SW 1271 (cell line): ENCODE measurements at regions not wholly inside any gene's neighbourhood (a gene's known extent, or its start where the extent isn't known, plus 50 kb on each side); places are given as distances from the start of the nearest gene placed in this dataset.

ENCODE experiments used
- DNase-seq, 2 experiments: peaks; one replicate each; lab custom pipeline; 2025; lab: John Stamatoyannopoulos, UW

DNA sequence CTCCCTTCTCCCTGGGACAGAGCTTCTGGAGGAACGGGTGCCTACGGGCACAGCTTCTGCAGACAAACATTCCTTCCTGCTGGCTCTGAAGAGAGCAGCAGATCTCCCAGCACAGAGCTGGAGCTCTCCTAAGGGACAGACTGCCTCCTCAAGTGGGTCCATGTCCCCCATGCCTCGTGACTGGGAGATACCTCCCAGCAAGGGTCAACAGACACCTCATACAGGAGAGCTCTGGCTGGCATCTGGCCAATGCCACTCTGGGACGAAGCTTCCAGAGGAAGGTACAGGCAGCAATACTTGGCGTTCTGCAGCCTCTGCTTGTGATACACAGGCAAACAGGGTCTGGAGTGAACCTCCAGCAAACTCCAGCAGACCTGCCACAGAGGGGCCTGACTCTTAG lies 227.9 kb downstream of the SPATA31D1 start:
- DNase-seq = no peak

DNA sequence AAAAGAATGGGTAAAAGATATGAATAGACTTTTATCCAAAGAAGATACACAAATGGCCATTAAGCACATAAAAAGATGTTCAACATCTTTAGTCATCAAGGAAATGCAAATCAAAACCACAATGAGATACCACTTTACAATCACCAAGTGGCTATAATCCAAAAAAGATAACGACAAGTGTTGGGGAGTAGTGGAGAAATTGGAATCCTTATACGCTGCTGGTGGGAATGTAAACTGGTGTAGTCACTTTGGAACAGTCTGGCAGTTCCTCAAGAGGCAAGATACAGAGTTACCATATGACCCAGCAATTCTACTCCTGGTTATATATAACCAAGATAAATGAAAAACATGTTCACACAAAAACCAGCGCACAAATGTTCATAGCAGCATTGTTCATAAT lies 234.9 kb downstream of the SPATA31D1 start:
- no peak for DNase-seq

DNA sequence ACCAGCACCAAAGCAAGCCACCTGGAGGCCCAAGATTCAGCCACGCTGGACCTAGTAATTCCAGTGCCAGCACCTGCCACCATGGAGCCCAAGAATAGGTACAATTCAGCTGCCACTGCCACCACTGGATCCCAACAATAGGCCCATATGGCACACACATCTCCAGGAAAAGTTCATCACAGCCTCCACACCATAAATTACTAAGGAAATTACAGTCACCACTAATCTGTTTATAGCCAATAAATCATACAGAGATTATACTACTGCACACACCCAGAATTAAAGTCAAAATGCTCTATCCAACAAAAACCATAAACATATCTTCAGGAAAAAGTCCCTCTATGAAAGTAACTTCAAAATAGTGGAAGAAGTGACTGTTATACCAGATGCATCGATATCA lies 242.8 kb downstream of the SPATA31D1 start:
- DNase-seq = no peak

DNA sequence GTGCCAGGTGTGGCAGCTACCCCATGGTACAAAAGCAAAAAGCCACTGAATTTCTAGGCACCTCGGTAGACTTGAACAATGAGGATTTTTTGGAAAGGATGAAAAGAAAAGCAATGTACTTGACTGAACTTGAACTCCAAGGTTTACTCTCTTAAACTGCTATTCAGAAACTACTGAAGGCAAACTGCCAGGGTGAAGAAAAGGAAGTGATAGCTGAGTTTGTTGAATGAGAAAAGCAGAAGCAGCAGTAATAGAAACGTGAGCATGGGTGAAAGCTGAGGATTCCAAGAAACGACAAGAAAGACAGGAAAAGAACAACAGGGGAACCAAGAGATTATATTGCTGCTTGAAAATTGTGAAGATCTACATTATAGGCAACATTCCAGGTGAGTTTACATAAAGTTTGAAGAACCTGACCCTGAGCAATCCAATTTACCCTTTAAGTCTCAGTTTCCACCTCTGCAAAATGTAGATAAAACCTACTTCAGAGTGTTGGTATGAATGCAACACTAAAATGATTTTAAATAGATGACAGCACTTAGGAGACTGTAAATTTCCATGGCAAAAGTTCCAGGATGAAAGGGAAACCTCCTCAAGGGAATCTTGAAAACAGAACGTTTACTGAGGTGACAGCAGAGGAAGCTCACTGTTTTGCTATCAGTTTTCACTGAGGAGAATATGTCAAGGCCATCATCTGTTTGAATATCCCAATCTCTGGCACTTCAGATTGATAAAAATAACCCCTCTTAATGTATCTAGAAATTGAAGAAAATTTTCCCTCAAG lies 245.8 kb downstream of the SPATA31D1 start:
- DNase-seq = no peak

DNA sequence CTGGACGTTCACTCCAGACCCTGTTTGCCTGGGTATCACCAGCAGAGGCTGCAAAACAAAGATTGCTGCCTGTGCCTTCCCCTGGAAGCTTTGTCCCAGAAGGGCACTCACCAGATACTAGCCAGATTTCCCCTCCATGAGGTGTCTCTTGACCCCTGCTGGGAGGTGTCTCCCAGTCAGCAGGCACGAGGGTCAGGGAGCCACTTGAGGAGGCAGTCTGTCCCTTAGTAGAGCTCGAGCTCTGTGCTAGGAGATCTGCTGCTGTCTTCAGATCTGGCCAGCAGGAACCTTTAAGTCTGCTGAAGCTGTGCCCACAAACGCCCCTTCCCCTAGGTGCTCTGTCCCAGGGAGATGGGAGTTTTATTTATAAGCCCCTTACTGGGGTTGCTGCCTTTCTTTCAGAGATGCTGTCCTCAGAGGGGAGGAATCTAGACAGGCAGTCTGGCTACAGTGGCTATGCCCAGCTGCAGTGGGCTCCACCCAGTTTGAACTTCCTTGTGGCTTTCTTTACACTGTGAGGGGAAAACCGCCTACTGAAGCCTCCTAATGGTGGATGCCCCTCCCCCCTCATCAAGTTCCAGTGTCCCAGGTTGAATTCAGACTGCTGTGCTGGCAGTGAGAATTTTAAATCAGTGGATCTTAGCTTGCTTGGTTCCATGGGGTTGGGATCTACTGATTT lies 253.9 kb downstream of the SPATA31D1 start:
- DNase-seq = no peak

DNA sequence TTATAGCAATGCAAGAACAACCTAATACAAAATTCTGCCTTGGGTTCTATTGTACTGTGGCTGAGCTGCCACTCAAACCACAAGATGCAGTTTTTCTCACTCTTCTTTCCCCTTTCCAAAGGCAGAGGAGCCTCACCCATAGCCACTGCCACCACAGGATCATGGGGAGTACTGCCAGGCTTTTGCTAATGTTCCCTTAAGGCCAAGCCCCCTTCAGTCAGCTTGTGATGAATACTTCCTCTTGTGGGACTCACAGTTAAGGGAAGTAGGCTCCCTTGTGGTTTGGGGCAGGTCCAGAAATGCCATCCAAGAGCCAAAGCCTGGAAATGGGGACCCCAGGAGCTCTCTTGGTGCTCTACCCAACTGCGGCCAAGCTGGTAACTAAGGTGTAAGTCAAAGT lies 258.7 kb downstream of the SPATA31D1 start:
- no peak for DNase-seq

DNA sequence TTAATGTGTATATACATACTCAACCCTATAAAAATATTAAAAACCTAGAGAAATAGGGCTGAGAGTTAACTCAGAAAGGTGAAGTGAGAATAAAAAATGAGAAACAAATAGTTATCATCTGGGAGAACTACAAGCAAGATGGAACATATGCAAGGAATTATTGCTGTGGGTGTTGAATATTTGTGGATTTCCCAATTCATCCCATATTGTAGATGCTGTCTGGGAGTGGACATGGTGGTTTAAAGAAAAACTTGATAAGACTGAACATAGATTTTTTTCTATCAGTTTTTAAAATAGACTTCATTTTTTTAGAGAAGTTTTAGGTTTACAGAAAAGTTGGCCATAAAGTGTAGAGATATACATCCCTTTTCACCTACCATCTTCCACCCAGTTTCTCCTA lies 263.5 kb downstream of the SPATA31D1 start:
- DNase-seq = no peak

DNA sequence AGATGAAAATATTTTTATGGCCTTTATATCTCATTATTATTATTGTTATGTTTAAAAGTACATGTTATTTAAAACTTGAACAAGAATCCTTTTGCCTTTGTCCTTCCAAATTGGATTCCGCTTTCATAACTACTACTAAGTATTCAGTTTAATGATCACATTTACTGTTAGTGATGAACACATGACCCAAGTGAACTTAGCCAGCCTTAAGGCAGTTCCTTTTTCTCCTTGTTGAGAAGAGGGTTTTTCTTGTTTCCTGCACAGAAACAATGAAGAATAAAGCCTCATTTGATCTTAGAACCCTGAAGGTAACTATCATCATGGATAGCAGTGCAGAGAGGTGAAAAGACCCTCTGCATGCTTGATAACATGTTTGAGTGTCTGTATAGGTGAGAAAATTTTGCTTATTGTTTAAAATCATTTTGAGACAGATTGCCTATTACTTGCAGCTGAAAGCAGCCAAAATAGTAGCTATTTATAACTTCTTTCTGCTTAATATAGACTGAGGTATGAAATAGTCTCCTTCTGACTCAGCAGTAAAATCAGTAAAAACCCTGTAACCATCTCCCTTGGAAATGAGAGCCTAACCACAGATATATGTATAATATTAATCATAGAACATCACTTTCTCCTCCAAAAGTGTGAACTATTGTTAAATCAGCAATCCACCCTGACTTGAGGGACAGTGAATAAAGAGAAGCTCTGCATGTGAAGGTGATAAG lies 266.2 kb downstream of the SPATA31D1 start:
- DNase-seq = no peak

DNA sequence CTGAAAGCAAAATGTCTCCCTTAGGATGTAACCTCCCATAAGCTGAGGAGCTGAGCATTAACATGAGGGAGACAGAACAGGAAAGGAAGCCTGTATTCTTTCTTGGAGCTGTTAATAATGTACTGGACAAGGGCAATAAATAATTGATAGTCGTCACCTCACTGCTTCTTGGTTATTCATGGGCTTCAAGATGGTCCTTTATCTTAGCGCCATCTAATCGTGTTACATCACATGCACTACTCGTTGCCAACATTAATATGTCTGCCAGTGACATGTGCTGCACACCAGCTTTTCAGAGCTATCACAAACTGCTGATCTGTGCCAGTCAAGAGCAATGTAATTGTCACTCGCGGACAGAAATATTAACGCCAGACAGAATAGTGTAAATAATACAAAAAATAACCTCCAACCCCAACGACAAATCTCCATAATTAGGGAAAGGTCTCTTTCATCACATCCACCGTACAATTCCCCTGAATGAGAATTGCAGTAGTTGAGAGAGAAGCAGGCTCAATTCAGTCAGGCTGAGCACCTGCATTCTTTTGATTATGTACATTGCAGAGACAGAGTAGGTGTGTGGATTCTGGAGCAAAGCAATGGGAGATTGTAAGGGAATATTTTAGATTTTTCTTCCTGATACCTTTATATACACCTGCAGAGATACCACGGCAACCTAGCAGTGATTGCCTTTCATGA lies 267.1 kb downstream of the SPATA31D1 start:
- no peak for DNase-seq

DNA sequence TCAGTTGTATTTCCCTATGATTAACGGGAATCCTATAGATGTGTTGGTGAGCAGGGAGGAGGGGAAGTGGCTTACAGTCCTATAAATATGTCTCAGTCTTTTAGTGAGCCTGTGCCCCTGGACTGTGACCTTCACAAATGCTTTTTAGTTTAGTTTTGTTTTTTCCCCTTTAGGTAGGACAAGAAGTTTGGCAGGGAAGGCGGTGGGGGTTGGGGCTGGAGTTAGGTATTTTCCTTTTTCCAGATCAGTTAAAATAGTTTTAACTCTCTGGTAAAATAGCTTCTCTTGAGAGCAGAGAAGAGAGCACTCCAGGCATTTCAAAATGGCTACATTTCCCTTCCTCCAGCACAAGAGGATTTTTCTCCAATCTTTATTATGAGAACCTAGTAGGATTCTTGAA lies 272.1 kb downstream of the SPATA31D1 start:
- no peak for DNase-seq

DNA sequence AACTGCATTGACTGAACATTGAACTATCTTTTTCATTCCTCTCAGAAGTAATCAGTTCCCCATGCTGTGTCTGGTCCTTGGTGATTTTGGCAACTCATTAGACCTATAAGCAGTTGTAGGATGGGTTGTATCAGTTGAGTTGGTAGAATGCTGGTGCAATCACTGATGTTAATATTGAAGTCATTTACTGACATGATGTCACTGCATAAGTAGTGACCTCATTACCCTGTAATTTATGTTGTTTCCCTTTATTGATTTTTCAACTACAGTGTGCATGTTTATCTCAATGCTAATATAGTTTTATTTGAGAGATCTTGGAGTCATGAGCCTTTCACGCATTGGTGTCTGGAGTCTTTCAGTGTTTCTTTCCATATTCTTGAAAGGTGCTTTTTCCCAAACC lies 275.0 kb downstream of the SPATA31D1 start:
- DNase-seq = no peak

DNA sequence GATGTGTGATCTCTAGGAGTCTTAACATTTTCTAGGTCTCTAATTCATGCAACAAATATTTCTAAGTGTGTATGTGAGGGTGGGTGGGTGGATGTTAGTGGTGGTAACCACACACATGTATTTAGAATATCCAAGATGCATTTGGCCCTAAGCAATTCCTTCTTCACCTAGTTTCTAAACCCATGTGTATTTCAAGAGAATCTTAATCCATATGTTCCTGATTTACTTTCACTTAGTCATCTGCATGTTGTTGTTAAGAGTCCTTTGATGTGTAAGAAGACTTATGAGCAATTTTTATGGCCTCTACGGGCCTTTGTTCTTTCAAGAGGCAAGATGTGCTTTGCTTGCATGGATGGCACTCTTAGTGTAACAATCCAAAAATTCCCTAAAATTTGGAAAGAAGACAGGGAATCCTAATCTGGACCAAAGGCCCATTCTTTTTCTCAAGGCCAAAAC lies 282.6 kb downstream of the SPATA31D1 start:
- DNase-seq = no peak

DNA sequence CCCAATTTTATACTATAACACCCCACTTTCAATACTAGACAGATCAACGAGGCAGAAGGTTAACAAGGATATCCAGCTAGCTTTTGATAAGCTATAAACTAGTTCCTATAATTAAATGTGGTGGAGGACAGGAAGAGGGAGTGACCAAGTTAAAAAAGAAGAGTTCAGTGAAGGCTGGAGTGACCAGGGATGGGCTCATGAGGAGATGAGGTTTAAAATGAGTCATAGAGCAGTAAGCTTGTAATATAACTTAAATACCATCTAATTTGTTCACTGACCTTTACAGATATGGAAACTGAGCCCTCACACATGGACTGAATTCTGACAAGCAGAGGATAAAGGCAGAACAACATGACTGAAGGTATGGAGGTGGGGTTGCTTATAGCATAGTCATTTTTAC lies 284.5 kb downstream of the SPATA31D1 start:
- no peak for DNase-seq

DNA sequence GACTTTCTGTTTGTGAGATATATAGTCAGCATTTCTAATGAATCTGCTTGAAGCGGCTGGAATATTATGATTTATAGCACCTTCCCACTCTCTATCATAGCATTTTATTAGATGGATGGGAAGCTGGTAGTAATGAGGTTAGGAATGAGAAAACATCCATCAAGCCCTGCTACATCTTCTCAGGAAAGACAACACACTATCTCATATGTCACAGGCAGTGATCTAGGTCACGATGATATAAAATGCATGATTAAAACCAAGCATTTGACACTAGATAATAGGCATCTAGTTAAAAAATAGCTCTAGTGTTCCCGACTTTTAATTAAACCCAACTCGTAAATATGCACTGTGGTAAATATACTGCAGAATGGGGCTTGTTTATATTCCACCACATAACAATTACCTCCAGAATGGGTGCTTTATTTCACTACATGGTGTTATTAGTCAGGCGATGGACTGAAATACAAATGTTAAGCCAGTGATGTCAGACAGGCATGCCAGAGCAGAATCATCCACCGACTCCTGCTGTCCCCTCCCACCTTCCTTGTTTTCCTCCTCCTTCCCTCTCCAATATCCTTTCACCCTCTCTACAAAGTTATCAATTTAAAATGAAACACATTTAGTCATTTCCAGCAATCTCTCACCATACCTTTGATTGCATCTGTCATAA lies 286.8 kb downstream of the SPATA31D1 start:
- no peak for DNase-seq

DNA sequence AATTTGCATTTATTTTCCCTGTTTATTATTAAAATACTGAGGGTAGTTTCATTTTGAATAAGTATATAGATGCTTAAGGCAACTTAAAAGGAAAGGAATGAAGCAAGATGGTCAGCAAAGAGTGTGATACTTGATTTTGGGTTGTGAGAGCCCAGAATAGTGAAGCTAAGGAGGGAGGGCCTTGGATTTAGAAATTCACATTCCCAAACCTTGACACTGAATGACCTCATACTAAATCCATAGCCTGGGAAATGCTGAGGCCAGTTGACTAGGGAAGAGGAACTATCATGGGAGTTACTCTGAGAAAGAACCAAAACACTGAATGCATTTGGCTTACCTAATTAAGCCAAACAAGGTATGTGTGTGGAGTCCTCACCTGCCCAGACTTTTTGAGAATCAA lies 292.5 kb downstream of the SPATA31D1 start:
- DNase-seq = no peak

DNA sequence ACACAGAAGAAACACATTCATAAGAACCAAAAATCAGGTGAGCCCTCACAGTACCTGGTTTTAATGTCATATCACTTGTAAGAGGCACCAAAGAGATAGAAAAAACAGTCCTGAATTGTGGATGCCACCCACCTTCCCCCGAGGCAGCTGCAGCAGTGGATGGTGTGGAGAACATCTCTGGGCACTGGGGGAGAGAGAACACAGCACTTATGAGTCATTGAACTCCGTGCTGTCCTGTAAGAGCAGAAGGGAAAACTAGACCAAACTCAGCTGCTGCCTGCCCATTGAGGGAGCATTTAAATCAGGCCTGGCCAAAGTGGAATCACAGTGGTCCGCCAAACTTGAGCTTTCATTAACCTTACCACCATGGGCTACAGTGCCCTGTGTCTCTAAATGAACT lies 296.2 kb downstream of the SPATA31D1 start:
- DNase-seq = no peak

DNA sequence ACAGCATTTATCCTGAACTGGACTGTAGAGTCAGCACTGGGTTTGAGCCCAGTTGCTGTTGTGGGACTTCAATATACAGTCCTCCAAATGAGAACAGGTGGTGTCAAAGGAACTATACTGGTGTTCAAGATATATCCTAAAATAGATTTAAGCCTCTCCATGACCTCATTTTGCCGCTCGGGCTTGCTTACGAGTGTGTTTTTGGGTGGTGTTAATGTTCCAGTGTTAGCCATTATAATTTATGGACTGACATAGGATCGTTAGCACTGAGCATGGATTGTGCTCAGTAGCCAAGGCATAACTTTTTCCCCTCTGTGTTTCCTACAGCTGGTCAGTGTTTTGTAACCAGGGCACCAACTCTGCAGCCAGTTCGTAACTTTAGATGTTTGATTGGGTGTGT lies 306.6 kb downstream of the SPATA31D1 start:
- no peak for DNase-seq

DNA sequence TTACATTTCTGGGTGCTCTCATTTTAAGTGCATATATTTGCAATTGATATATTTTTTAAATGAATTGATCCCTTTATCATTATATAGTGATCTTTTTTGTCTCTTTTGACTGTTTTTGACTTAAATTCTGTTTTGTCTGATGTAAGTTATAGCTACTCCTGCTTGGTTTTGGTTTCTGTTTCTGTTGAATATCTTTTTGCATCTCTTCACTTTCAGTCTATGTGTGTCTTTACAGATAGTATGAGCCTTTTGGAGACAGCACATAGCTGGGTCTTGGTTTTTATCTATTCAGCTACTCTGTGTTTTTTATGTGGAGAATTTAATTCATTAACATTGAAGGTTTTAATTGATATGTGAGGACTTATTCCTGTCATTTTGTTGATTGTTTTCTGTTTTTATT lies 311.3 kb downstream of the SPATA31D1 start:
- no peak for DNase-seq

DNA sequence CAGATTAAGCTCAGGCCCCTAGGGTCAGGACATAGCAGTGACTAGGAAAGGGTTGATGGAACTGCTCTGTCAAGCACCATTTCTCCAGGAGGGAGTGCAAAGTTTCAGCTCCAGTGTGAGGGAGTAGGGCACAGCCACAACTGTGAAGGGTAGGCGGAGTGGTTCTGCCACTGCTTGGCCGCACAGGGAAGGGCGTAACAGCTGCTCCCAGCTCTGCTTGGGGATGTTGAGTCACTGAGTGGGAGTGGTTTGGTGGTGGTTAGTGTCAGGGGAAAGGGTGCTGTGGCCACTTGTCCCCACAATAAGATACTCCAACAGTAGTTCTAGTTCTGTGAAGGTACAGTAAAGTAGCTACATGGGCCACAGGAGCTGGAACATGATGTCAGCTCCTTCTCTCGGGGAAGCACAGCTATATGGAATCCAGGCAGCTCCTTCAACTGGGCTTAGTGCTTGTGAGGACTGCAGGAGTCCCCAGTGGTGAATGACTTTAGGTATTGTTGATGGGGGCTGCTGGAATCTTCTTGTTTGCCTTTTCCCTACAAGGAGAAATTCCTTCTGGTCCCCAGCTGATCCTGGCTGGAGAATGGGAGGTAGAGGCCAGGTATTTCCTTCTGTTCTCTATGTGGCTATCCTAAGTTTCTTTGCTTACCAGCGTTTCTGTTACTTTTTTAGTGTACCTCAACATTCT lies 314.5 kb downstream of the SPATA31D1 start:
- no peak for DNase-seq

DNA sequence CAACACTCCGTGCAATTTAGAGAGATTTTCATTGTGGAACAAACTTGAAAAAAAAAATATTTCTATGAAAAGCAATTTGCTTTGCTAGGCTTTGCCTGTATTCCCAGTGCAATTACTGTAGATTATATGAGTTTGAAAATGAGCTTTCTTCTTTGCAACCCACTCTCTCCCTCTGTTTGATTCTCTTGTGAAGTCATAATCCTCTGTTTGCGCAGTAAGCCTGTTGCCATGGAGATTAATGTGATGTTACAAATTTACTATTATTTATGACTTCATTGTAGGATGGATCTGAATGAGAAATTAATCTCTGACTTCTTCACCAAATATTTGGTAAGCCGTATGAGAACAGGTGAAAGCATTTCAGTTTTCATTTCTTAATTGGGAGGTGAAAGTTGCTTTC lies 320.3 kb downstream of the SPATA31D1 start:
- DNase-seq = no peak

DNA sequence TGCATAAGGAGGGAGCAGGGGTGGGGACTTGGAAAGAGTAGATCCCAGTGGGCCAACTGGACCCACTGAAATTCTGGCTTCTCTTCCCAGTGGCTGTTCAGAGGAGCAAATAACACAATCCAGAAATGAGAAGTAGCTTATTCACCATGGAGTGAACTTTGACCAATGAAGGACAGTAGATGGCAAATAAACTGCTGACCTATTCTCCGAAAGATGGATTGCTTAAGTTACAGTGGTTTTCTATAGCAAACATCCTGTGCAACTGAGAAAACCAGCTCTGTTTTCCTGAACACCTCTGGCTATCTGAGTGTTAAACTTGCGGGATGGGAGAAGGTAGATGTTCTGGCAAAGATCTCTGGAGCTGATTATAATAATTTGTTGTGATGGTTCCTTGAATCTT lies 325.1 kb downstream of the SPATA31D1 start:
- no peak for DNase-seq
